ENCODE measurements at regions not wholly inside any gene's neighbourhood (a gene's known extent, or its start where the extent isn't known, plus 50 kb on each side); places are given as distances from the start of the nearest gene placed in this dataset.

- Histone ChIP-seq H3K4me1 (peaks cover 0 to 9% (median 0%) of the 10 kb centered on the region in 3 donors), H3K9me3 (no peaks in the 10 kb centered on the region), H3K27ac (no peak overlapping the region), H3K4me3 (no peak overlapping the region), H3K36me3 (no peaks in the 10 kb centered on the region), H3K27me3 (no peaks in the 10 kb centered on the region)
- no peak for ATAC-seq
- FAIRE-seq: no peak
- intact Hi-C loops (cut with DNase I): no loop called here
- DNase-seq: no peak
- no peak for TF ChIP-seq CTCF (IDR thresholded peaks at IDR 0.05)
- WGBS, 2 donors: 45 to 67% methylated on average over 1 of the region's 1 CpG
These were observed 239.1 kb downstream of the ASXL3 start for GRCh38 chr18:33817096-33817495.

- no peak overlapping the region for H3K4me3 ChIP-seq
- no peak overlapping the region for H3K27ac ChIP-seq
- no peak for ATAC-seq
- no peaks in the 10 kb centered on the region for H3K36me3 ChIP-seq
- intact Hi-C loops (cut with DNase I): no loop called here
- no peaks in the 10 kb centered on the region for H3K4me1 ChIP-seq
- no peaks in the 10 kb centered on the region for H3K27me3 ChIP-seq
- DNase-seq: no peak
- no peak for FAIRE-seq
- H3K9me3 ChIP-seq: no peaks in the 10 kb centered on the region
- no peak for TF ChIP-seq CTCF (IDR thresholded peaks at IDR 0.05)
These were observed 236.5 kb downstream of the ASXL3 start for GRCh38 chr18:33814546-33814945.

- DNase-seq: no peak
- no peak for TF ChIP-seq CTCF (IDR thresholded peaks at IDR 0.05)
- no peak overlapping the region for H3K4me3 ChIP-seq
- WGBS, 2 donors: 94 to 97% methylated on average over 2 of the region's 2 CpGs
- no peaks in the 10 kb centered on the region for H3K27me3 ChIP-seq
- no peaks in the 10 kb centered on the region for H3K9me3 ChIP-seq
- H3K36me3 ChIP-seq: no peaks in the 10 kb centered on the region
- FAIRE-seq: no peak
- ATAC-seq: no peak
- no peak overlapping the region for H3K27ac ChIP-seq
- intact Hi-C loops (cut with DNase I): no loop called here
- H3K4me1 ChIP-seq: no peaks in the 10 kb centered on the region
These were observed 234.2 kb downstream of the ASXL3 start for GRCh38 chr18:33812186-33812585.

- FAIRE-seq (no peak), DNase-seq (no peak), ATAC-seq (no peak)
- H3K27ac ChIP-seq: no peak overlapping the region
- no peaks in the 10 kb centered on the region for H3K36me3 ChIP-seq
- peaks cover 18 to 30% (median 20%) of the 10 kb centered on the region in 3 donors for H3K4me1 ChIP-seq
- H3K27me3 ChIP-seq: no peaks in the 10 kb centered on the region
- H3K9me3 ChIP-seq: no peaks in the 10 kb centered on the region
- intact Hi-C loops (cut with DNase I): no loop called here
- no peak for TF ChIP-seq CTCF (IDR thresholded peaks at IDR 0.05)
- no peak overlapping the region for H3K4me3 ChIP-seq
- WGBS, 2 donors: 49 to 51% methylated on average over 4 of the region's 4 CpGs
These were observed 227.6 kb downstream of the ASXL3 start for GRCh38 chr18:33805592-33805991.

- no peak for TF ChIP-seq CTCF (IDR thresholded peaks at IDR 0.05)
- Histone ChIP-seq H3K36me3 (no peaks in the 10 kb centered on the region), H3K27me3 (no peaks in the 10 kb centered on the region), H3K4me1 (peaks cover 18 to 31% (median 20%) of the 10 kb centered on the region in 3 donors), H3K27ac (no peak overlapping the region), H3K4me3 (no peak overlapping the region), H3K9me3 (no peaks in the 10 kb centered on the region)
- WGBS, 2 donors: 40 to 41% methylated on average over 3 of the region's 3 CpGs
- DNase-seq: no peak
- no peak for FAIRE-seq
- intact Hi-C loops (cut with DNase I): no loop called here
- no peak for ATAC-seq
These were observed 226.2 kb downstream of the ASXL3 start for GRCh38 chr18:33804258-33804657.

Measured in pancreas (tissue), 10 donors.